CD4-positive, CD25-positive, alpha-beta regulatory T cell (primary cell): ENCODE measurements at regions not wholly inside any gene's neighbourhood (a gene's known extent, or its start where the extent isn't known, plus 50 kb on each side); places are given as distances from the start of the nearest gene placed in this dataset.
A peak's percentile ranks its signal among the peaks of the same experiment; 100 is the strongest.

ENCODE experiments used
- ATAC-seq, 2 donors: fragments of 150-1000 bp; cut with Tn5 transposase; one replicate each; pipeline ENCODE4 v1.10.0; 2021; ENCODE audit warnings: low read depth in 2 of 2, moderate number of reproducible peaks in 2 of 2, moderate library complexity in 1 of 2
- DNase-seq, 3 donors: peaks; one replicate each; pipeline versions ENCODE4 v3.0.0 to v3.0.0-alpha.2; 2012 to 2022; ENCODE audit warnings: mixed read lengths in 1 of 3
- H3K27ac ChIP-seq: one replicate; pipeline ENCODE4 v1.7.0; 2013; ENCODE audit warnings: mild to moderate bottlenecking, low read length; ENCODE audit not compliant: insufficient read depth, poor library complexity, severe bottlenecking
- H3K27me3 ChIP-seq: one replicate; pipeline ENCODE4 v1.7.0; 2013; ENCODE audit warnings: low read length; ENCODE audit not compliant: control insufficient read depth, insufficient read depth
- H3K36me3 ChIP-seq: one replicate; pipeline ENCODE4 v1.7.0; 2013; ENCODE audit warnings: mild to moderate bottlenecking, low read length, moderate library complexity; ENCODE audit not compliant: control insufficient read depth, insufficient read depth
- H3K4me1 ChIP-seq: 2 replicates; pipeline ENCODE4 v1.7.0; 2013; ENCODE audit warnings: mild to moderate bottlenecking, low read length; ENCODE audit not compliant: insufficient read depth, control insufficient read depth, poor library complexity, severe bottlenecking
- H3K4me3 ChIP-seq: one replicate; pipeline ENCODE4 v1.7.0; 2013; ENCODE audit warnings: low read depth, mild to moderate bottlenecking, low read length, moderate library complexity
- H3K9me3 ChIP-seq, 2 experiments: 1 replicate in 1 of 2; 2 replicates in 1 of 2; pipeline ENCODE4 v1.7.0; 2013; ENCODE audit warnings: low read length in 2 of 2, mild to moderate bottlenecking in 1 of 2, moderate library complexity in 1 of 2; ENCODE audit not compliant: control insufficient read depth in 2 of 2
- H3K27ac Mint-ChIP-seq, 3 donors: one replicate each; pipeline ENCODE4 v1.8.0; 2020 to 2022; ENCODE audit warnings: mild to moderate bottlenecking in 3 of 3, mixed read lengths in 3 of 3, moderate library complexity in 2 of 3
- H3K27me3 Mint-ChIP-seq: one replicate; pipeline ENCODE4 v1.8.0; 2022; ENCODE audit warnings: mild to moderate bottlenecking, mixed read lengths
- H3K36me3 Mint-ChIP-seq: one replicate; pipeline ENCODE4 v1.8.0; 2020; ENCODE audit warnings: mixed read lengths
- H3K4me1 Mint-ChIP-seq, 4 donors: one replicate each; pipeline ENCODE4 v1.8.0; 2020 to 2022; ENCODE audit warnings: mixed read lengths in 4 of 4, mild to moderate bottlenecking in 1 of 4
- H3K4me3 Mint-ChIP-seq, 4 donors: one replicate each; pipeline ENCODE4 v1.8.0; 2020 to 2022; ENCODE audit warnings: mild to moderate bottlenecking in 4 of 4, mixed read lengths in 4 of 4, moderate library complexity in 3 of 4
- H3K9me3 Mint-ChIP-seq, 7 donors: one replicate each; pipeline ENCODE4 v1.8.0; 2020 to 2022; ENCODE audit warnings: mixed read lengths in 7 of 7, mild to moderate bottlenecking in 3 of 7, moderate library complexity in 2 of 7

DNA sequence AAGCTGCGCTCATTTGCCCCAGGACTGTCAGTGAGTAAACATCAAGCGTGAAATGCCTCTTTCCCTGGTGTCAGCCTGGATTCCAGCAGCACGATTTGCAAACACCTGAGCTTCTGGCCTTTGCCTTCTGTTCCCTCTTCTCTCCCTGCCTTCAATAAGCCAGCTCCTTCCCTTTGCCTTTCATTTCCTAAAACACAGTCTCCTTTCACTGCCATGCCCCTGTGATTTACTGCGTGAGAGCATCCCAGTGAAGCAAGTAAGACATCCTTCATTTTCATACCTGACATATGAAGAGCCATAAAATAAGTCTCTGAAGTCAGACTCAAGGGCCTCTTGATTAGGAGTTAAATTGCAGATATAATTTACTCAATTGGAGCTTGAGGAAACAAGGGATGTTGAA lies 681.8 kb downstream of the TYW1 start:
- no peak for ATAC-seq
- no peak for DNase-seq
- Histone ChIP-seq H3K27me3 (no peaks in the 10 kb centered on the region), H3K36me3 (no peaks in the 10 kb centered on the region), H3K4me1 (no peaks in the 10 kb centered on the region), H3K4me3 (no peak overlapping the region), H3K9me3 (peaks cover 0 to 2% of the 10 kb centered on the region in 2 experiments), H3K27ac (no peak overlapping the region)
- peak overlapping the region in 1 of 4 donors; percentile 12 for H3K4me3 Mint-ChIP-seq
- H3K4me1 Mint-ChIP-seq = no peaks in the 10 kb centered on the region
- no peak overlapping the region for H3K27ac Mint-ChIP-seq
- H3K9me3 Mint-ChIP-seq = peaks cover 0 to 35% (median 11%) of the 10 kb centered on the region in 7 donors
- no peaks in the 10 kb centered on the region for H3K27me3 Mint-ChIP-seq
- no peaks in the 10 kb centered on the region for H3K36me3 Mint-ChIP-seq

GRCh38 chr7:67683628-67684027 lies 687.0 kb downstream of the TYW1 start:
- no peak overlapping the region for H3K4me3 ChIP-seq
- Mint-ChIP-seq H3K4me3 (no peak overlapping the region), H3K27me3 (no peaks in the 10 kb centered on the region), H3K4me1 (no peaks in the 10 kb centered on the region), H3K9me3 (peaks cover 1 to 19% (median 8%) of the 10 kb centered on the region in 7 donors), H3K27ac (no peak overlapping the region), H3K36me3 (no peaks in the 10 kb centered on the region)
- H3K36me3 ChIP-seq = no peaks in the 10 kb centered on the region
- H3K27me3 ChIP-seq = no peaks in the 10 kb centered on the region
- ATAC-seq = no peak
- no peaks in the 10 kb centered on the region for H3K4me1 ChIP-seq
- DNase-seq = no peak
- no peak overlapping the region for H3K27ac ChIP-seq
- no peaks in the 10 kb centered on the region for H3K9me3 ChIP-seq

DNA sequence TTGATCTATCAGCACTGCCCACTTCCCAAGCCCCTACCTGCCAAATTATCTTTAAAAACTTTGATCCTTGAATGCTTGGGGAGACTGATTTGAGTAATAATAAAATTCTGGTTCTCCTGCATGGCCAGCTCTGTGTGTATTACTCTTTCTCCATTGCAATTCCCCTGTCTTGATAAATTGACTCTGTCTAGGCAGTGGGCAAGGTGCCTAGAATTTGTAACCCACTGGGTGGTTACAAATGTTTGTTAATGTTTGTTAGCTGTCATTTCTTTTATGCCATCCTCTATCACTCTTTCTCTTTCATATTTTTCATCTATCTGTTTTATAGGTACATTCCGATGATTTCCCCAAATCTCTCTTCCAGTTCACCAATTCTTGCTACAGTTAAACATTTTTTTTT lies 694.1 kb downstream of the TYW1 start:
- no peak overlapping the region for H3K4me3 Mint-ChIP-seq
- no peaks in the 10 kb centered on the region for H3K27me3 Mint-ChIP-seq

GRCh38 chr7:67692425-67692824 lies 695.8 kb downstream of the TYW1 start:
- no peak overlapping the region for H3K27ac ChIP-seq
- H3K9me3 ChIP-seq = no peaks in the 10 kb centered on the region
- H3K4me1 Mint-ChIP-seq = peaks cover 0 to 5% (median 2%) of the 10 kb centered on the region in 4 donors
- H3K36me3 Mint-ChIP-seq = no peaks in the 10 kb centered on the region
- H3K4me3 ChIP-seq = no peak overlapping the region
- no peaks in the 10 kb centered on the region for H3K36me3 ChIP-seq
- H3K27ac Mint-ChIP-seq = no peak overlapping the region
- H3K9me3 Mint-ChIP-seq = peaks cover 5 to 17% (median 10%) of the 10 kb centered on the region in 7 donors
- no peak for DNase-seq
- no peak overlapping the region for H3K4me3 Mint-ChIP-seq
- H3K27me3 ChIP-seq = no peaks in the 10 kb centered on the region
- H3K4me1 ChIP-seq = no peaks in the 10 kb centered on the region
- H3K27me3 Mint-ChIP-seq = no peaks in the 10 kb centered on the region
- ATAC-seq = no peak

More for the DNA sequence above, 694.1 kb downstream of the TYW1 start:
- H3K9me3 Mint-ChIP-seq = peaks cover 2 to 14% (median 7%) of the 10 kb centered on the region in 7 donors
- ATAC-seq = no peak
- peaks cover 0 to 4% (median 0%) of the 10 kb centered on the region in 4 donors for H3K4me1 Mint-ChIP-seq
- no peaks in the 10 kb centered on the region for H3K9me3 ChIP-seq
- no peak overlapping the region for H3K27ac ChIP-seq
- no peaks in the 10 kb centered on the region for H3K36me3 Mint-ChIP-seq
- no peak overlapping the region for H3K4me3 ChIP-seq
- H3K27me3 ChIP-seq = no peaks in the 10 kb centered on the region
- DNase-seq = no peak
- no peak overlapping the region for H3K27ac Mint-ChIP-seq
- no peaks in the 10 kb centered on the region for H3K36me3 ChIP-seq
- no peaks in the 10 kb centered on the region for H3K4me1 ChIP-seq

GRCh38 chr7:67696124-67696523 lies 699.5 kb downstream of the TYW1 start:
- no peak for DNase-seq
- H3K36me3 Mint-ChIP-seq = no peaks in the 10 kb centered on the region
- H3K27ac Mint-ChIP-seq = no peak overlapping the region
- peaks cover 6 to 18% (median 9%) of the 10 kb centered on the region in 7 donors for H3K9me3 Mint-ChIP-seq
- ATAC-seq = no peak
- H3K9me3 ChIP-seq = no peaks in the 10 kb centered on the region
- no peaks in the 10 kb centered on the region for H3K27me3 ChIP-seq
- no peak overlapping the region for H3K4me3 ChIP-seq
- no peaks in the 10 kb centered on the region for H3K4me1 ChIP-seq
- H3K4me3 Mint-ChIP-seq = no peak overlapping the region
- H3K4me1 Mint-ChIP-seq = peaks cover 0 to 5% (median under 1%) of the 10 kb centered on the region in 4 donors
- no peak overlapping the region for H3K27ac ChIP-seq
- no peaks in the 10 kb centered on the region for H3K36me3 ChIP-seq
- H3K27me3 Mint-ChIP-seq = no peaks in the 10 kb centered on the region

GRCh38 chr7:67696878-67697277 lies 700.2 kb downstream of the TYW1 start:
- Histone ChIP-seq H3K36me3 (no peaks in the 10 kb centered on the region), H3K4me3 (no peak overlapping the region), H3K9me3 (no peaks in the 10 kb centered on the region), H3K27ac (no peak overlapping the region), H3K4me1 (no peaks in the 10 kb centered on the region), H3K27me3 (no peaks in the 10 kb centered on the region)
- Mint-ChIP-seq H3K9me3 (peaks cover 3 to 16% (median 11%) of the 10 kb centered on the region in 7 donors), H3K4me1 (peaks cover 0 to 5% (median 0%) of the 10 kb centered on the region in 4 donors), H3K27ac (no peak overlapping the region), H3K27me3 (no peaks in the 10 kb centered on the region), H3K4me3 (no peak overlapping the region), H3K36me3 (no peaks in the 10 kb centered on the region)
- ATAC-seq = no peak
- no peak for DNase-seq

- DNase-seq = no peak
Observed at GRCh38 chr7:67698354-67698753, 701.7 kb downstream of the TYW1 start.

GRCh38 chr7:67705850-67706249 lies 709.2 kb downstream of the TYW1 start:
- no peak for DNase-seq
- Mint-ChIP-seq H3K4me1 (no peaks in the 10 kb centered on the region), H3K36me3 (no peaks in the 10 kb centered on the region), H3K27me3 (no peaks in the 10 kb centered on the region), H3K27ac (no peak overlapping the region), H3K9me3 (peaks cover 6 to 22% (median 11%) of the 10 kb centered on the region in 7 donors), H3K4me3 (no peak overlapping the region)
- no peaks in the 10 kb centered on the region for H3K9me3 ChIP-seq
- H3K27ac ChIP-seq = no peak overlapping the region
- no peak for ATAC-seq
- H3K4me1 ChIP-seq = no peaks in the 10 kb centered on the region
- H3K36me3 ChIP-seq = no peaks in the 10 kb centered on the region
- H3K4me3 ChIP-seq = no peak overlapping the region
- no peaks in the 10 kb centered on the region for H3K27me3 ChIP-seq

More at GRCh38 chr7:67698354-67698753, 701.7 kb downstream of the TYW1 start:
- no peak overlapping the region for H3K27ac Mint-ChIP-seq
- Histone ChIP-seq H3K9me3 (no peaks in the 10 kb centered on the region), H3K36me3 (no peaks in the 10 kb centered on the region), H3K27me3 (no peaks in the 10 kb centered on the region), H3K27ac (no peak overlapping the region), H3K4me3 (no peak overlapping the region), H3K4me1 (no peaks in the 10 kb centered on the region)
- no peaks in the 10 kb centered on the region for H3K27me3 Mint-ChIP-seq
- H3K36me3 Mint-ChIP-seq = no peaks in the 10 kb centered on the region
- H3K4me3 Mint-ChIP-seq = no peak overlapping the region
- H3K9me3 Mint-ChIP-seq = peaks cover 3 to 16% (median 13%) of the 10 kb centered on the region in 7 donors
- no peak for ATAC-seq
- H3K4me1 Mint-ChIP-seq = peaks cover 0 to 5% (median 0%) of the 10 kb centered on the region in 4 donors
